ENCODE measurements at regions not wholly inside any gene's neighbourhood (a gene's known extent, or its start where the extent isn't known, plus 50 kb on each side); places are given as distances from the start of the nearest gene placed in this dataset.

DNA sequence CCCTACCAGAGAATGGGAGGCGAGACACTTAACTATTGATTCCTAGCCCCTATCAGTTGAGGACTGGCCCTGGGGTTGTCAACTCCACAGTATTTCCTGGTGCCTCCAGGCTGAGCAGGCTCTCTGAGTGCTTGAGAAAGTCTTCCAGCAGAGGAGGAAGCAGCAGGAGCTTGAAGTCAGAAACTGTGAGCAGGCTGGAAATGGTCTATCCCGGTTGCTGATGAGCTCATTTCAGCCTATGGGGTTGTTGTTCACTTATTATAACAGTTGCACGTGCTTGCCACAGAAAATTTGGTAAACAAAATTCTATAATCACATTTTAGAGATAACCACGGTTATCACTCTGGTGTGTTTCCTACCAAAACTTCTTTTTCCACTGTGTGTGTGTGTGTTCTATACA lies 254.7 kb upstream of the THUMPD2 start:
- TF ChIP-seq, protein P1, sequence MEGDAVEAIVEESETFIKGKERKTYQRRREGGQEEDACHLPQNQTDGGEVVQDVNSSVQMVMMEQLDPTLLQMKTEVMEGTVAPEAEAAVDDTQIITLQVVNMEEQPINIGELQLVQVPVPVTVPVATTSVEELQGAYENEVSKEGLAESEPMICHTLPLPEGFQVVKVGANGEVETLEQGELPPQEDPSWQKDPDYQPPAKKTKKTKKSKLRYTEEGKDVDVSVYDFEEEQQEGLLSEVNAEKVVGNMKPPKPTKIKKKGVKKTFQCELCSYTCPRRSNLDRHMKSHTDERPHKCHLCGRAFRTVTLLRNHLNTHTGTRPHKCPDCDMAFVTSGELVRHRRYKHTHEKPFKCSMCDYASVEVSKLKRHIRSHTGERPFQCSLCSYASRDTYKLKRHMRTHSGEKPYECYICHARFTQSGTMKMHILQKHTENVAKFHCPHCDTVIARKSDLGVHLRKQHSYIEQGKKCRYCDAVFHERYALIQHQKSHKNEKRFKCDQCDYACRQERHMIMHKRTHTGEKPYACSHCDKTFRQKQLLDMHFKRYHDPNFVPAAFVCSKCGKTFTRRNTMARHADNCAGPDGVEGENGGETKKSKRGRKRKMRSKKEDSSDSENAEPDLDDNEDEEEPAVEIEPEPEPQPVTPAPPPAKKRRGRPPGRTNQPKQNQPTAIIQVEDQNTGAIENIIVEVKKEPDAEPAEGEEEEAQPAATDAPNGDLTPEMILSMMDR (conservative IDR thresholded peaks at IDR 0.05; ENCODE audit: low read depth in 2 of 2), result no peak
- TF ChIP-seq REST (IDR thresholded peaks at IDR 0.05; ENCODE audit: unreplicated experiment) (no peak), POLR2AphosphoS5 (IDR thresholded peaks at IDR 0.05; ENCODE audit: low read depth) (no peak), EZH2 (IDR thresholded peaks at IDR 0.05; ENCODE audit: low read depth, unreplicated experiment) (no peak), NANOG (IDR thresholded peaks at IDR 0.05; ENCODE audit: borderline replicate concordance) (no peak), JUNB (IDR thresholded peaks at IDR 0.05; ENCODE audit: unreplicated experiment) (no peak), EZH2phosphoT487 (IDR thresholded peaks at IDR 0.05; ENCODE audit: unreplicated experiment) (no peak), CREB1 (CRISPR knock-in tag; IDR thresholded peaks at IDR 0.05; ENCODE audit: low read depth) (no peak), ETS1 (IDR thresholded peaks at IDR 0.05) (no peak), ZNF114 (CRISPR knock-in tag; IDR thresholded peaks at IDR 0.05) (no peak), STAT1 (IDR thresholded peaks at IDR 0.05; ENCODE audit: unreplicated experiment) (no peak)
- TF ChIP-seq, protein P2, sequence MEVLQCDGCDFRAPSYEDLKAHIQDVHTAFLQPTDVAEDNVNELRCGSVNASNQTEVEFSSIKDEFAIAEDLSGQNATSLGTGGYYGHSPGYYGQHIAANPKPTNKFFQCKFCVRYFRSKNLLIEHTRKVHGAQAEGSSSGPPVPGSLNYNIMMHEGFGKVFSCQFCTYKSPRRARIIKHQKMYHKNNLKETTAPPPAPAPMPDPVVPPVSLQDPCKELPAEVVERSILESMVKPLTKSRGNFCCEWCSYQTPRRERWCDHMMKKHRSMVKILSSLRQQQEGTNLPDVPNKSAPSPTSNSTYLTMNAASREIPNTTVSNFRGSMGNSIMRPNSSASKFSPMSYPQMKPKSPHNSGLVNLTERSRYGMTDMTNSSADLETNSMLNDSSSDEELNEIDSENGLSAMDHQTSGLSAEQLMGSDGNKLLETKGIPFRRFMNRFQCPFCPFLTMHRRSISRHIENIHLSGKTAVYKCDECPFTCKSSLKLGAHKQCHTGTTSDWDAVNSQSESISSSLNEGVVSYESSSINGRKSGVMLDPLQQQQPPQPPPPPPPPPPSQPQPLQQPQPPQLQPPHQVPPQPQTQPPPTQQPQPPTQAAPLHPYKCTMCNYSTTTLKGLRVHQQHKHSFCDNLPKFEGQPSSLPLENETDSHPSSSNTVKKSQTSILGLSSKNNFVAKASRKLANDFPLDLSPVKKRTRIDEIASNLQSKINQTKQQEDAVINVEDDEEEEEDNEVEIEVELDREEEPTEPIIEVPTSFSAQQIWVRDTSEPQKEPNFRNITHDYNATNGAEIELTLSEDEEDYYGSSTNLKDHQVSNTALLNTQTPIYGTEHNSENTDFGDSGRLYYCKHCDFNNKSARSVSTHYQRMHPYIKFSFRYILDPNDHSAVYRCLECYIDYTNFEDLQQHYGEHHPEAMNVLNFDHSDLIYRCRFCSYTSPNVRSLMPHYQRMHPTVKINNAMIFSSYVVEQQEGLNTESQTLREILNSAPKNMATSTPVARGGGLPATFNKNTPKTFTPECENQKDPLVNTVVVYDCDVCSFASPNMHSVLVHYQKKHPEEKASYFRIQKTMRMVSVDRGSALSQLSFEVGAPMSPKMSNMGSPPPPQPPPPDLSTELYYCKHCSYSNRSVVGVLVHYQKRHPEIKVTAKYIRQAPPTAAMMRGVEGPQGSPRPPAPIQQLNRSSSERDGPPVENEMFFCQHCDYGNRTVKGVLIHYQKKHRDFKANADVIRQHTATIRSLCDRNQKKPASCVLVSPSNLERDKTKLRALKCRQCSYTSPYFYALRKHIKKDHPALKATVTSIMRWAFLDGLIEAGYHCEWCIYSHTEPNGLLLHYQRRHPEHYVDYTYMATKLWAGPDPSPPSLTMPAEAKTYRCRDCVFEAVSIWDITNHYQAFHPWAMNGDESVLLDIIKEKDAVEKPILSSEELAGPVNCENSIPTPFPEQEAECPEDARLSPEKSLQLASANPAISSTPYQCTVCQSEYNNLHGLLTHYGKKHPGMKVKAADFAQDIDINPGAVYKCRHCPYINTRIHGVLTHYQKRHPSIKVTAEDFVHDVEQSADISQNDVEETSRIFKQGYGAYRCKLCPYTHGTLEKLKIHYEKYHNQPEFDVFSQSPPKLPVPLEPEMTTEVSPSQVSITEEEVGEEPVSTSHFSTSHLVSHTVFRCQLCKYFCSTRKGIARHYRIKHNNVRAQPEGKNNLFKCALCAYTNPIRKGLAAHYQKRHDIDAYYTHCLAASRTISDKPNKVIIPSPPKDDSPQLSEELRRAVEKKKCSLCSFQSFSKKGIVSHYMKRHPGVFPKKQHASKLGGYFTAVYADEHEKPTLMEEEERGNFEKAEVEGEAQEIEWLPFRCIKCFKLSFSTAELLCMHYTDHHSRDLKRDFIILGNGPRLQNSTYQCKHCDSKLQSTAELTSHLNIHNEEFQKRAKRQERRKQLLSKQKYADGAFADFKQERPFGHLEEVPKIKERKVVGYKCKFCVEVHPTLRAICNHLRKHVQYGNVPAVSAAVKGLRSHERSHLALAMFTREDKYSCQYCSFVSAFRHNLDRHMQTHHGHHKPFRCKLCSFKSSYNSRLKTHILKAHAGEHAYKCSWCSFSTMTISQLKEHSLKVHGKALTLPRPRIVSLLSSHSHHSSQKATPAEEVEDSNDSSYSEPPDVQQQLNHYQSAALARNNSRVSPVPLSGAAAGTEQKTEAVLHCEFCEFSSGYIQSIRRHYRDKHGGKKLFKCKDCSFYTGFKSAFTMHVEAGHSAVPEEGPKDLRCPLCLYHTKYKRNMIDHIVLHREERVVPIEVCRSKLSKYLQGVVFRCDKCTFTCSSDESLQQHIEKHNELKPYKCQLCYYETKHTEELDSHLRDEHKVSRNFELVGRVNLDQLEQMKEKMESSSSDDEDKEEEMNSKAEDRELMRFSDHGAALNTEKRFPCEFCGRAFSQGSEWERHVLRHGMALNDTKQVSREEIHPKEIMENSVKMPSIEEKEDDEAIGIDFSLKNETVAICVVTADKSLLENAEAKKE (CRISPR knock-in tag; IDR thresholded peaks at IDR 0.05), result no peak

All from GM23338 (cell line).